ENCODE measurements at regions not wholly inside any gene's neighbourhood (a gene's known extent, or its start where the extent isn't known, plus 50 kb on each side); places are given as distances from the start of the nearest gene placed in this dataset.
A peak's percentile ranks its signal among the peaks of the same experiment; 100 is the strongest.

- Histone ChIP-seq H3K9ac (ENCODE audit: extremely low read depth, insufficient read length, low read length) (no peak overlapping the region), H3K23ac (ENCODE audit: insufficient read length, low read depth, low read length) (no peak overlapping the region), H3K4ac (ENCODE audit: low read depth, low read length) (no peak overlapping the region), H3K4me2 (ENCODE audit: insufficient read depth, insufficient read length, low read length) (no peak overlapping the region), H4K8ac (replicated peaks; ENCODE audit: insufficient read length, low read depth, low read length) (no peak overlapping the region), H2AFZ (ENCODE audit: low read length) (no peak overlapping the region), H2BK120ac (ENCODE audit: low read depth, low read length, poor library complexity, severe bottlenecking) (no peak overlapping the region), H4K91ac (ENCODE audit: insufficient read length, low read depth, low read length) (no peak overlapping the region), H3K14ac (ENCODE audit: insufficient read depth, low read length) (no peak overlapping the region), H2BK20ac (ENCODE audit: low read depth, low read length, poor library complexity, severe bottlenecking) (no peak overlapping the region), H4K5ac (ENCODE audit: insufficient read length, low read depth, low read length) (no peak overlapping the region), H3K56ac (ENCODE audit: insufficient read length, low read depth, low read length) (no peak overlapping the region), H2AK5ac (ENCODE audit: insufficient read length, low read length) (no peak overlapping the region), H3K18ac (ENCODE audit: insufficient read length, low read depth, low read length) (no peak overlapping the region), H3K4me1 (ENCODE audit: insufficient read depth, low read length) (no peaks in the 10 kb centered on the region), H3K79me2 (ENCODE audit: insufficient read depth, low read length) (no peaks in the 10 kb centered on the region), H3K9me3 (ENCODE audit: control insufficient read depth, low read depth, low read length) (no peaks in the 10 kb centered on the region), H2BK15ac (ENCODE audit: low read depth, low read length) (no peak overlapping the region), H3T11ph (ENCODE audit: low read length) (no peak overlapping the region), H2BK5ac (ENCODE audit: insufficient read length, low read length) (no peak overlapping the region), H2BK12ac (ENCODE audit: insufficient read length, low read depth, low read length) (no peak overlapping the region), H3K27ac (ENCODE audit: insufficient read length, low read depth, low read length) (no peak overlapping the region), H3K23me2 (ENCODE audit: insufficient read length, low read depth, low read length, poor library complexity, severe bottlenecking) (no peaks in the 10 kb centered on the region), H3K27me3 (ENCODE audit: insufficient read depth, low read length) (no peaks in the 10 kb centered on the region), H3K79me1 (ENCODE audit: insufficient read depth, low read depth, low read length, poor library complexity, severe bottlenecking) (no peaks in the 10 kb centered on the region), H4K20me1 (ENCODE audit: control insufficient read depth, insufficient read depth, insufficient read length) (no peaks in the 10 kb centered on the region)
- Mint-ChIP-seq H3K27me3 (ENCODE audit: low read depth) (peaks cover 2% of the 10 kb centered on the region; the same call in 1 of the 2 replicates), H3K4me1 (peaks cover 3 to 10% of the 10 kb centered on the region in 2 experiments), H3K4me3 (no peak overlapping the region), H3K9me3 (peaks cover 3 to 6% of the 10 kb centered on the region in 2 experiments; a peak in 2 of 5 replicates), H3K36me3 (ENCODE audit: insufficient read depth in 1 of 3, low read depth in 3 of 3) (peaks cover 0 to 4% (median 0%) of the 10 kb centered on the region in 3 experiments; a peak in 2 of 7 replicates), H3K27ac (0 out of 7 replicates have a peak overlapping the region, but pooled peaks of 1 of the 3 experiments have one; percentile 1)
- DNase-seq, result no peak
- no CpG with 5 or more reads among the region's 7 CpGs for WGBS (ENCODE audit: extremely low coverage, insufficient read length, low lambda C conversion rate)
- no peak for TF ChIP-seq CTCF (conservative IDR thresholded peaks at IDR 0.05)
These were observed 354.4 kb downstream of the MYCN start for GRCh38 chr2:16294791-16295190.

Measured in H9 (cell line).